ENCODE measurements at regions not wholly inside any gene's neighbourhood (a gene's known extent, or its start where the extent isn't known, plus 50 kb on each side); places are given as distances from the start of the nearest gene placed in this dataset.
"Not testable (repeated sequence)": the region's sequence is repeated elsewhere in the genome, so short reads cannot be mapped to it uniquely, and the experiment has no call there.

DNA sequence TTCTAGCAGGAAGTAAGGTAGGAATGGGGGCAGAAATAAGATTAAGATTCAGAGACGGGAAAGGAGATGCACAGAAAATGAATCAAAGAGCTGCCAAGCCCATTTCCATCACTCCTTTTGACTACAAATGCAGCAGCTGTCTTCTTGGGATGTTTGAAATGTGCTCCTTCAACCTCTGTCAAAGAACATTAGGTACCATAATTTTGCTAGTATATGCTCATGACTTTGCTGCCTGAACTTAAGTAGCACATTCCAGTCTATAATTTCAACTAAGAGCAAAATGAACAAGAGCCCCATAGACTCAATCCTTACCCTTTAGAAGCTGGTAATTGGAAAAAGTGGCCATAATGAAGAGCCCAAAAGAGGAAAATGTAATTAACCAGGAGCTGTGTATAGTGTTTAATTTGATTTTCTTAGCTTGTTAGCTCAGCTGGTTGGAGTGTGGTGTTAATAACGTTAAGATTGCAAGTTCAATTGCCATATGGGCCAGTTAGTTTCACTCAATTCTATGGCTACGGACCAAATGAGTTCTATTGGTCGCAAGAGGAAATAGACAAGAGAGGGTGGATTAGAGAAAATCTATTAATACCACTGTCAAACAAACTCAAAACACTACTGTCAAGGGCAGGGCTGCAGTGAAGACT is 349.9 kb downstream of the ZBBX start:
- Mint-ChIP-seq H3K9me3 (no peaks in the 10 kb centered on the region), H3K4me3 (no peak overlapping the region), H3K36me3 (no peaks in the 10 kb centered on the region), H3K27ac (no peak overlapping the region), H3K4me1 (no peaks in the 10 kb centered on the region), H3K27me3 (ENCODE audit: low read depth in 3 of 3) (peaks cover 0 to 1% (median 0%) of the 10 kb centered on the region in 3 donors)
- Histone ChIP-seq H2AFZ (ENCODE audit: insufficient read depth, low read depth, low read length, poor library complexity, severe bottlenecking) (no peak overlapping the region), H3K36me3 (replicated peaks in 1 of 2; ENCODE audit: control insufficient read depth in 1 of 2, insufficient read depth in 2 of 2, low read length in 2 of 2) (no peaks in the 10 kb centered on the region), H3K27ac (ENCODE audit: low read depth in 1 of 2, low read length in 2 of 2) (no peak overlapping the region), H3K4me3 (replicated peaks in 1 of 3; ENCODE audit: low read depth in 2 of 3, low read length in 3 of 3) (no peak overlapping the region), H3K79me2 (ENCODE audit: insufficient read depth, low read length) (no peaks in the 10 kb centered on the region), H3K9ac (ENCODE audit: insufficient read depth, low read length, poor library complexity, severe bottlenecking) (no peak overlapping the region), H3K27me3 (ENCODE audit: control insufficient read depth in 2 of 2, insufficient read depth in 2 of 2, low read length in 2 of 2) (no peaks in the 10 kb centered on the region), H3K4me2 (replicated peaks; ENCODE audit: extremely low read depth, low read length, poor library complexity, severe bottlenecking) (no peak overlapping the region), H3K9me3 (replicated peaks in 1 of 2; ENCODE audit: control insufficient read depth in 1 of 2, insufficient read depth in 1 of 2, low read length in 2 of 2) (no peaks in the 10 kb centered on the region), H4K20me1 (ENCODE audit: insufficient read depth, low read length) (no peaks in the 10 kb centered on the region), H3K4me1 (ENCODE audit: control insufficient read depth in 1 of 2, insufficient read depth in 2 of 2, low read length in 2 of 2) (no peaks in the 10 kb centered on the region)
- TF ChIP-seq, protein P1, sequence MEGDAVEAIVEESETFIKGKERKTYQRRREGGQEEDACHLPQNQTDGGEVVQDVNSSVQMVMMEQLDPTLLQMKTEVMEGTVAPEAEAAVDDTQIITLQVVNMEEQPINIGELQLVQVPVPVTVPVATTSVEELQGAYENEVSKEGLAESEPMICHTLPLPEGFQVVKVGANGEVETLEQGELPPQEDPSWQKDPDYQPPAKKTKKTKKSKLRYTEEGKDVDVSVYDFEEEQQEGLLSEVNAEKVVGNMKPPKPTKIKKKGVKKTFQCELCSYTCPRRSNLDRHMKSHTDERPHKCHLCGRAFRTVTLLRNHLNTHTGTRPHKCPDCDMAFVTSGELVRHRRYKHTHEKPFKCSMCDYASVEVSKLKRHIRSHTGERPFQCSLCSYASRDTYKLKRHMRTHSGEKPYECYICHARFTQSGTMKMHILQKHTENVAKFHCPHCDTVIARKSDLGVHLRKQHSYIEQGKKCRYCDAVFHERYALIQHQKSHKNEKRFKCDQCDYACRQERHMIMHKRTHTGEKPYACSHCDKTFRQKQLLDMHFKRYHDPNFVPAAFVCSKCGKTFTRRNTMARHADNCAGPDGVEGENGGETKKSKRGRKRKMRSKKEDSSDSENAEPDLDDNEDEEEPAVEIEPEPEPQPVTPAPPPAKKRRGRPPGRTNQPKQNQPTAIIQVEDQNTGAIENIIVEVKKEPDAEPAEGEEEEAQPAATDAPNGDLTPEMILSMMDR (IDR thresholded peaks at IDR 0.05) = no peak
- intact Hi-C loops (cut with micrococcal nuclease) = no loop called here
- WGBS (ENCODE audit: insufficient coverage) = no CpG with 5 or more reads among the region's 4 CpGs
- DNase-seq = no peak

DNA sequence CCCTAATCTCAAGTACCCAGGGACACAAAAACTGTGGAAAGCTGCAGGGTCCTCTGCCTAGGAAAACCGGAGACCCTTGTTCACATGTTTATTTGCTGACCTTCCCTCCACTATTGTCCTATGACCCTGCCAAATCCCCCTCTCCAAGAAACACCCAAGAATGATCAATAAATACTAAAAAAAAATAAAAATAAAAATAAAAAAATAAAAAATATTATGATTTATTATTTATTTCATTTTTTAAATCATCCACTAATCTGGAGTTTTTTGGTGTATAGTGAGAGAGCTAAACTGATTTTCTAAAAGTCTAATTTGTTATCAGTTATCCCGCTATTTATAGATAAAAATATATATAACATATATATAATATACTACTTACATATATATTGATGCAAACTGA is 360.6 kb downstream of the ZBBX start:
- H3K27me3 ChIP-seq (ENCODE audit: control insufficient read depth in 2 of 2, insufficient read depth in 2 of 2, low read length in 2 of 2); H4K20me1 ChIP-seq (ENCODE audit: insufficient read depth, low read length); H3K36me3 ChIP-seq (replicated peaks in 1 of 2; ENCODE audit: control insufficient read depth in 1 of 2, insufficient read depth in 2 of 2, low read length in 2 of 2); H2AFZ ChIP-seq (ENCODE audit: insufficient read depth, low read depth, low read length, poor library complexity, severe bottlenecking); H3K4me1 ChIP-seq (ENCODE audit: control insufficient read depth in 1 of 2, insufficient read depth in 2 of 2, low read length in 2 of 2); H3K9ac ChIP-seq (ENCODE audit: insufficient read depth, low read length, poor library complexity, severe bottlenecking); H3K79me2 ChIP-seq (ENCODE audit: insufficient read depth, low read length); H3K27me3 Mint-ChIP-seq (ENCODE audit: low read depth in 3 of 3); intact Hi-C loops (cut with micrococcal nuclease); H3K27ac ChIP-seq (ENCODE audit: low read depth in 1 of 2, low read length in 2 of 2); H3K4me2 ChIP-seq (replicated peaks; ENCODE audit: extremely low read depth, low read length, poor library complexity, severe bottlenecking); H3K36me3 Mint-ChIP-seq; DNase-seq; H3K27ac Mint-ChIP-seq; H3K4me3 Mint-ChIP-seq; H3K9me3 ChIP-seq (replicated peaks in 1 of 2; ENCODE audit: control insufficient read depth in 1 of 2, insufficient read depth in 1 of 2, low read length in 2 of 2); H3K4me3 ChIP-seq (replicated peaks in 1 of 3; ENCODE audit: low read depth in 2 of 3, low read length in 3 of 3); H3K4me1 Mint-ChIP-seq: not testable (repeated sequence)
- no CpG with 5 or more reads among the region's 2 CpGs for WGBS (ENCODE audit: insufficient coverage)
- H3K9me3 Mint-ChIP-seq = peaks cover 7 to 15% (median 11%) of the 10 kb centered on the region in 7 donors

DNA sequence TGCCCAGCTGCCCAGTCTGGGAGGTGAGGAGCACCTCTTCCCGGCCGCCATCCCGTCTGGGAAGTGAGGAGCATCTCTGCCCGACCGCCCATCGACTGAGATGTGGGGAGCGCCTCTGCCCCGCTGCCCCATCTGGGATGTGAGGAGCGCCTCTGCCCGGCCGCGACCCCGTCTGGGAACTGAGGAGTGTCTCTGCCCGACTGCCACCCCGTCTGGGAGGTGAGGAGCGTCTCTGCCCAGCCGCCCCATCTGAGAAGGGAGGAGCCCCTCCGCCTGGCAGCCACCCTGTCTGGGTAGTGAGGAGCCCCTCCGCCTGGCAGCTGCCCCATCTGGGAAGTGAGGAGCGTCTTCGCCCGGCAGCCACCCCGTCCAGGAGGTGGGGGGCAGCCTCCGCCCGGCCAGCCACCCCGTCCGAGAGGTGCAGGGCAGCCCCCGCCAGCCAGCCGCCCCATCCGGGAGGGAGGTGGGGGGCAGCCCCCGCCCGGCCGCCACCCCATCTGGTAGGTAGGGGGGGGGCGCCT is 361.4 kb downstream of the ZBBX start:
- intact Hi-C loops (cut with micrococcal nuclease); H3K4me2 ChIP-seq (replicated peaks; ENCODE audit: extremely low read depth, low read length, poor library complexity, severe bottlenecking); H3K4me3 Mint-ChIP-seq; H3K9me3 ChIP-seq (replicated peaks in 1 of 2; ENCODE audit: control insufficient read depth in 1 of 2, insufficient read depth in 1 of 2, low read length in 2 of 2); H4K20me1 ChIP-seq (ENCODE audit: insufficient read depth, low read length); H3K4me1 Mint-ChIP-seq; H3K4me3 ChIP-seq (replicated peaks in 1 of 3; ENCODE audit: low read depth in 2 of 3, low read length in 3 of 3); H3K27me3 Mint-ChIP-seq (ENCODE audit: low read depth in 3 of 3); H3K36me3 ChIP-seq (replicated peaks in 1 of 2; ENCODE audit: control insufficient read depth in 1 of 2, insufficient read depth in 2 of 2, low read length in 2 of 2); H3K36me3 Mint-ChIP-seq; H2AFZ ChIP-seq (ENCODE audit: insufficient read depth, low read depth, low read length, poor library complexity, severe bottlenecking); H3K9ac ChIP-seq (ENCODE audit: insufficient read depth, low read length, poor library complexity, severe bottlenecking); H3K27me3 ChIP-seq (ENCODE audit: control insufficient read depth in 2 of 2, insufficient read depth in 2 of 2, low read length in 2 of 2); H3K27ac ChIP-seq (ENCODE audit: low read depth in 1 of 2, low read length in 2 of 2); DNase-seq; H3K4me1 ChIP-seq (ENCODE audit: control insufficient read depth in 1 of 2, insufficient read depth in 2 of 2, low read length in 2 of 2); H3K27ac Mint-ChIP-seq; H3K79me2 ChIP-seq (ENCODE audit: insufficient read depth, low read length): not testable (repeated sequence)
- 94% methylated on average over 11 of the region's 34 CpGs for WGBS (ENCODE audit: insufficient coverage)
- H3K9me3 Mint-ChIP-seq = peaks cover 7 to 13% (median 10%) of the 10 kb centered on the region in 7 donors

All from CD14-positive monocyte (primary cell).